Mesenchymal stem cell (in vitro differentiated cells and primary cell): ENCODE measurements at regions not wholly inside any gene's neighbourhood (a gene's known extent, or its start where the extent isn't known, plus 50 kb on each side); places are given as distances from the start of the nearest gene placed in this dataset.

Experiments
- DNase-seq: peaks from one replicate; pipeline ENCODE4 v3.0.0-alpha.2; 2013
- H2AFZ ChIP-seq: one replicate; pipeline ENCODE4 v1.6.1; 2013; ENCODE audit warnings: low read depth, mild to moderate bottlenecking, control low read depth, inconsistent platforms, low read length, moderate library complexity
- H2AK5ac ChIP-seq: 2 replicates; pipeline ENCODE4 v1.6.1; 2013; ENCODE audit warnings: low read length, moderate library complexity, mild to moderate bottlenecking, inconsistent platforms; ENCODE audit not compliant: severe bottlenecking
- H2BK120ac ChIP-seq: one replicate; pipeline ENCODE4 v1.6.1; 2013; ENCODE audit warnings: low read depth, mild to moderate bottlenecking, inconsistent platforms, low read length, moderate library complexity
- H2BK12ac ChIP-seq, 2 experiments: one replicate each; pipeline ENCODE4 v1.6.1; 2013; ENCODE audit warnings: inconsistent platforms in 2 of 2, low read length in 2 of 2, mild to moderate bottlenecking in 2 of 2, moderate library complexity in 2 of 2, control low read depth in 1 of 2
- H2BK15ac ChIP-seq: one replicate; pipeline ENCODE4 v1.6.1; 2013; ENCODE audit warnings: mild to moderate bottlenecking, low read depth, inconsistent platforms; ENCODE audit not compliant: poor library complexity, severe bottlenecking
- H2BK5ac ChIP-seq: 2 replicates; pipeline ENCODE4 v1.6.1; 2013; ENCODE audit warnings: low read depth, mild to moderate bottlenecking, low read length, control low read depth, inconsistent platforms; ENCODE audit not compliant: poor library complexity, severe bottlenecking
- H3K14ac ChIP-seq, 2 experiments: one replicate each; pipeline ENCODE4 v1.6.1; 2013; ENCODE audit warnings: inconsistent platforms in 2 of 2, low read length in 2 of 2, control low read depth in 1 of 2, mild to moderate bottlenecking in 1 of 2, moderate library complexity in 1 of 2
- H3K18ac ChIP-seq, 2 experiments: one replicate each; pipeline ENCODE4 v1.6.1; 2013; ENCODE audit warnings: inconsistent platforms in 2 of 2, low read length in 2 of 2, control low read depth in 1 of 2, low read depth in 1 of 2, mild to moderate bottlenecking in 1 of 2
- H3K23ac ChIP-seq, 2 experiments: one replicate each; pipeline ENCODE4 v1.6.1; 2013; ENCODE audit warnings: inconsistent platforms in 2 of 2, low read length in 2 of 2, mild to moderate bottlenecking in 2 of 2, moderate library complexity in 2 of 2, control low read depth in 1 of 2
- H3K27ac ChIP-seq: 2 replicates; pipeline ENCODE4 v1.5.1; 2013; ENCODE audit warnings: mild to moderate bottlenecking, moderate library complexity, low read length, control low read depth, inconsistent platforms; ENCODE audit not compliant: poor library complexity, severe bottlenecking
- H3K27me3 ChIP-seq, 2 experiments: 2 replicates each; pipeline versions ENCODE4 v1.6.1 to v1.7.0; 2013; ENCODE audit warnings: low read length in 2 of 2, mild to moderate bottlenecking in 2 of 2, moderate library complexity in 2 of 2, control low read depth in 1 of 2, inconsistent platforms in 1 of 2; ENCODE audit not compliant: control insufficient read depth in 1 of 2, insufficient read depth in 1 of 2
- H3K36me3 ChIP-seq, 2 experiments: 2 replicates each; pipeline versions ENCODE4 v1.6.1 to v1.7.0; 2013; ENCODE audit warnings: low read length in 2 of 2, control low read depth in 1 of 2, inconsistent platforms in 1 of 2, low read depth in 1 of 2, mild to moderate bottlenecking in 1 of 2; ENCODE audit not compliant: insufficient read depth in 2 of 2, control insufficient read depth in 1 of 2
- H3K4ac ChIP-seq, 2 experiments: one replicate each; pipeline ENCODE4 v1.6.1; 2013; ENCODE audit warnings: inconsistent platforms in 2 of 2, low read length in 2 of 2, mild to moderate bottlenecking in 2 of 2, moderate library complexity in 2 of 2, control low read depth in 1 of 2, low read depth in 1 of 2
- H3K4me1 ChIP-seq: 2 replicates; pipeline ENCODE4 v1.6.1; 2013; ENCODE audit warnings: low read depth, low read length, control low read depth; ENCODE audit not compliant: control insufficient read depth, insufficient read depth
- H3K4me2 ChIP-seq: 2 replicates; pipeline ENCODE4 v1.6.1; 2013; ENCODE audit warnings: low read length, mild to moderate bottlenecking, inconsistent platforms; ENCODE audit not compliant: poor library complexity, severe bottlenecking
- H3K4me3 ChIP-seq, 2 experiments: 2 replicates each; pipeline versions ENCODE4 v1.5.1 to v1.7.0; 2013; ENCODE audit warnings: low read length in 2 of 2, mild to moderate bottlenecking in 2 of 2, control low read depth in 1 of 2, low read depth in 1 of 2; ENCODE audit not compliant: insufficient read depth in 1 of 2
- H3K79me1 ChIP-seq: replicated peaks from 2 replicates; pipeline ENCODE4 v1.6.1; 2013; ENCODE audit warnings: mild to moderate bottlenecking, control low read depth, low read length, inconsistent platforms; ENCODE audit not compliant: poor library complexity, severe bottlenecking
- H3K9ac ChIP-seq: 2 replicates; pipeline ENCODE4 v1.7.0; 2013; ENCODE audit warnings: mild to moderate bottlenecking, low read length, moderate library complexity
- H3K9me3 ChIP-seq: 2 replicates; pipeline ENCODE4 v1.7.0; 2013; ENCODE audit warnings: mild to moderate bottlenecking, low read length; ENCODE audit not compliant: control insufficient read depth
- H4K8ac ChIP-seq: one replicate; pipeline ENCODE4 v1.6.1; 2013; ENCODE audit warnings: inconsistent platforms, mild to moderate bottlenecking, low read length, moderate library complexity
- H4K91ac ChIP-seq: one replicate; pipeline ENCODE4 v1.6.1; 2013; ENCODE audit warnings: mild to moderate bottlenecking, low read length, inconsistent platforms
- WGBS: methylation state at CpG from one replicate; pipeline ENCODE4 v1.1.7; 2013; ENCODE audit warnings: mixed read lengths; 5-methylcytosine and 5-hydroxymethylcytosine counted together

DNA sequence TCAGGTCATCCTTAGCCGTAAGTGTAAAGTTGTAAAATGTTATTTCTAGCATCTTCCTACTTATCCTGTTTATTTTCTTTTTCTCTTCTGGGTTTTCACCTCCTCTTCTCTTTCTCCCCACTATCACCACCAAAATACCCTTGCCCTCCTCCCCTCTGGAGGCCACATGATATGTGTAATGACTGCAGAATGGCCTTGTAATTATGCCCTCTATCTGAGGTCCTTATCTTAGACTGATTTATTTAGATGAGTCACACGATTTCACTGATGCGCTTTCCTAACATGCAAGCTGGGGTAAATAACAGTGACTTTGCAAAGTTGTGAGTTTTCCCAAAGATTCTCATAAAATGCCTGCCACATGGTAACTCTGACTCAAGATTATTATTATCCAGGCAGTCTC lies 231.8 kb upstream of the GPRIN3 start:
- no peak overlapping the region for H2BK120ac ChIP-seq
- H3K4ac ChIP-seq = no peak overlapping the region
- no peak overlapping the region for H2BK12ac ChIP-seq
- no peak overlapping the region for H3K23ac ChIP-seq
- no peak overlapping the region for H4K8ac ChIP-seq
- H3K9ac ChIP-seq = peak overlapping the region; percentile 20
- DNase-seq = peak; percentile 95
- H3K9me3 ChIP-seq = peaks cover 3% of the 10 kb centered on the region
- no peak overlapping the region for H2BK15ac ChIP-seq
- H3K27me3 ChIP-seq = no peaks in the 10 kb centered on the region
- H3K4me1 ChIP-seq = no peaks in the 10 kb centered on the region
- H4K91ac ChIP-seq = no peak overlapping the region
- H3K4me2 ChIP-seq = no peak overlapping the region
- no peaks in the 10 kb centered on the region for H3K79me1 ChIP-seq
- no peak overlapping the region for H2AK5ac ChIP-seq
- no peak overlapping the region for H2BK5ac ChIP-seq
- no peak overlapping the region for H3K14ac ChIP-seq
- H2AFZ ChIP-seq = no peak overlapping the region
- no peak overlapping the region for H3K18ac ChIP-seq
- H3K36me3 ChIP-seq = no peaks in the 10 kb centered on the region
- H3K27ac ChIP-seq = no peak overlapping the region
- no peak overlapping the region for H3K4me3 ChIP-seq
- WGBS = 29% methylated on average over 2 of the region's 3 CpGs

GRCh38 chr4:89538886-89539285 lies 231.3 kb upstream of the GPRIN3 start:
- Histone ChIP-seq H3K79me1 (no peaks in the 10 kb centered on the region), H3K4me3 (no peak overlapping the region), H3K9me3 (peaks cover 3% of the 10 kb centered on the region), H2BK5ac (no peak overlapping the region), H4K8ac (no peak overlapping the region), H3K14ac (no peak overlapping the region), H2BK15ac (no peak overlapping the region), H3K4ac (no peak overlapping the region), H3K4me1 (no peaks in the 10 kb centered on the region), H2AFZ (no peak overlapping the region), H3K27ac (no peak overlapping the region), H3K18ac (no peak overlapping the region), H3K36me3 (no peaks in the 10 kb centered on the region), H3K9ac (no peak overlapping the region), H4K91ac (no peak overlapping the region), H2BK12ac (no peak overlapping the region), H2AK5ac (no peak overlapping the region), H2BK120ac (no peak overlapping the region), H3K23ac (no peak overlapping the region), H3K4me2 (no peak overlapping the region), H3K27me3 (no peaks in the 10 kb centered on the region)
- no CpG with 5 or more reads among the region's 1 CpG for WGBS
- peak; percentile 55 for DNase-seq

GRCh38 chr4:89538171-89538570 lies 230.6 kb upstream of the GPRIN3 start:
- H3K14ac ChIP-seq = no peak overlapping the region
- H3K4ac ChIP-seq = no peak overlapping the region
- no peak overlapping the region for H3K27ac ChIP-seq
- H3K9ac ChIP-seq = no peak overlapping the region
- no peak overlapping the region for H2AFZ ChIP-seq
- H3K36me3 ChIP-seq = no peaks in the 10 kb centered on the region
- H3K27me3 ChIP-seq = no peaks in the 10 kb centered on the region
- H2BK120ac ChIP-seq = no peak overlapping the region
- H2BK12ac ChIP-seq = no peak overlapping the region
- DNase-seq = no peak
- no peak overlapping the region for H2BK15ac ChIP-seq
- H3K9me3 ChIP-seq = no peaks in the 10 kb centered on the region
- H3K79me1 ChIP-seq = no peaks in the 10 kb centered on the region
- H3K4me1 ChIP-seq = no peaks in the 10 kb centered on the region
- no peak overlapping the region for H4K91ac ChIP-seq
- no peak overlapping the region for H3K4me3 ChIP-seq
- H3K18ac ChIP-seq = no peak overlapping the region
- no peak overlapping the region for H2AK5ac ChIP-seq
- H4K8ac ChIP-seq = no peak overlapping the region
- no peak overlapping the region for H2BK5ac ChIP-seq
- no peak overlapping the region for H3K4me2 ChIP-seq
- H3K23ac ChIP-seq = no peak overlapping the region

DNA sequence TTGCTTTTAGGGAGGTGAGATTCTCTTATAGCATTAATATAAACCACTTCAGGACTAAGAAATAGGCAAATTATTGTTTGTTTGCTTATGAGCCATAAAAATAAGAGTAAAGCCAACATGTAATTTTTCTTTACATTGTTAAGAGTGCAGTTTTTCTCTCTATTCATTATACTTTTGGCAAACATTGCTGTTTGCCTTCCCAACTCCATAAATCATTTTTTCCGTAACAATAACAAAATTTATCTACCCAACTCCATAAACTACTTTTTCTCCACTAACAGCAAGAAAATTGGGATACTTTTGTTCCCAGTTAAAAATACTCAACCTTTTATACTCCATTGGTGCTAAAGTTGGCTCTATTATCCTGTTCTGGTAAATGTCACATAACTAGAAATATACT lies 229.7 kb upstream of the GPRIN3 start:
- Histone ChIP-seq H3K79me1 (no peaks in the 10 kb centered on the region), H3K4me2 (no peak overlapping the region), H3K14ac (no peak overlapping the region), H3K4me3 (no peak overlapping the region), H2BK5ac (no peak overlapping the region), H2AFZ (no peak overlapping the region), H3K18ac (no peak overlapping the region), H3K9ac (no peak overlapping the region), H2BK15ac (no peak overlapping the region), H2BK12ac (no peak overlapping the region), H3K36me3 (no peaks in the 10 kb centered on the region), H4K8ac (no peak overlapping the region), H3K23ac (no peak overlapping the region), H3K27me3 (no peaks in the 10 kb centered on the region), H3K4me1 (no peaks in the 10 kb centered on the region), H4K91ac (no peak overlapping the region), H3K4ac (no peak overlapping the region), H3K9me3 (no peaks in the 10 kb centered on the region), H3K27ac (no peak overlapping the region), H2AK5ac (no peak overlapping the region), H2BK120ac (no peak overlapping the region)
- 94% methylated on average over 1 of the region's 1 CpG for WGBS
- no peak for DNase-seq
